Pulmonary artery endothelial cell (primary cell): ENCODE measurements at regions not wholly inside any gene's neighbourhood (a gene's known extent, or its start where the extent isn't known, plus 50 kb on each side); places are given as distances from the start of the nearest gene placed in this dataset.
A peak's percentile ranks its signal among the peaks of the same experiment; 100 is the strongest.
"Not testable (repeated sequence)": the region's sequence is repeated elsewhere in the genome, so short reads cannot be mapped to it uniquely, and the experiment has no call there.

Experiments used
- DNase-seq: peaks from one replicate; pipeline ENCODE4 v3.0.0-alpha.2; 2011; ENCODE audit warnings: low read depth, low spot score

- no peak for DNase-seq
These were observed 174.0 kb upstream of the SLC27A6 start for GRCh38 chr5:128791312-128791711.

DNA sequence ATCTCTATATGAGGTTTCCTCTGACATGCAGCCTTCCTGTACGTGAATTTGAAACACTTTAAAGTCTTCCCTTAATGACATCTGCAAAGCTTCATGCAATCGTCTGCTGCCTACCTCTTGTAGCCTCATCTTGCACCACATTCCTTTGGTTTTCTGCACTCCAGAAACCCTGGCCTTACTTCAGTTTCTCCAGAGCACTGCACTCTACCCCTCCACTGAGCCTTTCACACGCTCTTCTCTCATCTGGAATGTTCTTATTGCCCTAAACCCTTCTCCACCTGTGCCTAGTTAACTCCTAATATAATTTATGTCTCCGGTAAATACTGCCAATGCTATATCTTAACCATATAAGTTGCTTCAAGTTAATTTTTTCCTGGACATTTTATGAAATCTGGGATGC, 168.8 kb upstream of the SLC27A6 start:
- no peak for DNase-seq

DNA sequence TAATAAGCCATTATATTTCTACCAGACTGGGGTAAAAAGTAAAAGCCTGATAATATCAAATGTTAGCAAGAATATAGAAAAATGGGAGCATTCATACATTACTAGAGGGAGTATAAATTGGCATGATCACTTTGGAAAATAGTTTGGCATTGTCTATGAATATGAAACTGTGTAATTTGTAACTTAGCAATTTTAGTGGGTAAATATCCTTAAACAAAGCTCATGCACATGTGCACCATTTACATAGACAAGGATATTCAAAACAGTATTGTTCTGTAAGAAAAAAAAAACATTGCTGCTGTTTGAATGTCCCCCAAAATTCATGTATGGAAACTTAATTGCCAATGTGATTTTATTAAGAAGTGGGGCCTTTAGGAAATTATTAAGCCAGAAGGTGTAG, 166.4 kb upstream of the SLC27A6 start:
- DNase-seq: no peak

- DNase-seq: no peak
These were observed 165.3 kb upstream of the SLC27A6 start for GRCh38 chr5:128799945-128800344.

DNA sequence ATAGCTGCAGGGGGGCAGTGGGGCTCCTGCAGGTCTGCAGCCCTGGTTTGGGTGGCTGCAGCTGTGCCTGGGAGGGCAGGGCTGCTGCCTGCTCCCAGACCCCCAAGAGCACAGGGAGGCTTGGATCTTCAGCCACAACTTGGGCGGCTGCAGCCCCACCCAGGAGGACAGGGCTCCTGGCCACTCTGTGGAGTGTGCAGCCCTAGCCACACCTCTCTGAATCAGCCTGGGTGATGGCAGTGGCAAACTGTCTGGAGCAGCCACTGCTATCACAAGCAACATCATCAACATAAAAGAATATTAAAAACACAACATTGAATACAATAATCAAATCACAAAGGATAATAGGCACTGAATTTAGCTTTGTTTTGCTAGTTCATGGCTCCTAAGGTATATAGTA, 164.9 kb upstream of the SLC27A6 start:
- no peak for DNase-seq

GRCh38 chr5:128813317-128814070, 151.8 kb upstream of the SLC27A6 start:
- DNase-seq: no peak

- no peak for DNase-seq
These were observed 150.1 kb upstream of the SLC27A6 start for GRCh38 chr5:128815201-128815600.

- DNase-seq: peak; percentile 24
These were observed 139.5 kb upstream of the SLC27A6 start for GRCh38 chr5:128825826-128826225.

DNA sequence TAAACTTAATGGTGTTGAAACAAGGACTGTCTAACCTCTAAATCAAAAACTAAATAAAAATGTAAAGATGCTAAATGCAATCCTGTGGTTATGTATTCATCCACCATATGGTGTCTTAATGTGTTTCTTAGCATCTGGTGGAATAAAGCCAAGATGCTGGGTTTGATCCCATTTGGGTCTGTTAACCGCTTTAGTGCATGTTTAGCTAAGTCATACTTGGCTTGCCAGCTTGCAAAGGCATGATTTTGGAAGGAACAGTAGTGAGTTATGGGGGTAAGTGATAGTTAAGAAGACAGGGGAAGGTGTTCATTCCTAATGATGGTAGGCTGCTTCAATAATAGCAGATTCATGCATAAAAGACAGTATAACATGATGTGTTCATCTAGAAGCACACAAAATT, 139.0 kb upstream of the SLC27A6 start:
- DNase-seq: no peak

DNA sequence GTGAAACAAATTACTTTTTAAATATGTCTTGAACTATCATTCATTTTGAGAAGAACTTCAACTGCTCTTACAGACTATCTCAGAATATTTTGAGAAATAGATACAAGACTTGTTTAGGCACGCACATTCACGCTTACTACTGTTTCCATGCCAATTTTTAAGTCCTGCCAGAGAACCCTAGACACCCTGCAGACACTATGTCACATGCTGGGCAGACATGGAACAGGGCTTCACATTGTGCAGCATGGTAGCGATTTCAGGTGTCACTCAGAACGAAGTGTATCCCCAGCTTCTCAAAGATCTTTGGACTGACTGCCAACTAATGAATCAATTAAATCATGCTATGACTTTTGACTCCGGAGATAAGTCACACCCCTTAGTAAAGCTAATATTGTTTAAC, 128.7 kb upstream of the SLC27A6 start:
- DNase-seq: no peak

DNA sequence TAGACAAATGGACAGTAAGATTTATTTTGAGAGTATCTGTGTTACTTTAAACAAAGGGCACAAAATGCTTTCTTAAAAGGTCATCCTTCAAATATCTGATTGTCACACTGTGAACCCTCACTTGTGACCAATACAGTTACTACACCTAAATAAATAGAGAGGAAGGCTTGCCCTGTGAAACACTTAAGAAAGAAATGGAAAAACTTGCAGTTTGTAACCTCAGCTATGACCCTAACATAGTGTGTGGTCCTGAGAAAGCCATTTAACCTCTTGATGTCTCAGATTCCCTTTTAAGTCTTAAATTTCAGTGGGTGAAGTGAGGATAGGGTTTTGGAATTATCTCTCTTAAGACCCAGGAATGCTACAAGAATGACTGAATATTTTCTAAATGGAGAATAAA, 126.7 kb upstream of the SLC27A6 start:
- no peak for DNase-seq

DNA sequence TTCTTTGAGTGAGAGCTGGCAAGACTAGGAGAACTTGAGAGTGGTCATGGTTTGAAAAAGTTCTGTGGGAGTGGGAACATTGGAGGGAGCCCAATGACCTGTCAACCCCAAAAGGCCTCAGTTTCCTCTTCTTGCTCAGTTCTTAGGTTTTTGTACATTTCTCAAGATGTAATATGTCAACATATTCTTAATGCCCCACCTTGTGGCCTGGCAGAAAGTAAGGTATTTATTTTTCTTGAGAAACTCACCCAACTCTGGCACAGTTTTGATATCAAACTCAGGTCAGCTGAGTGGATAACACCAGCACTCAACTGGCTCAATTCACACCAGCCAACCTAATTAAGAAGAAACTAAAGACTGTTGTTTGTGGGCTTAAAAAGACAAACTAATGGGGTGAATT, 123.0 kb upstream of the SLC27A6 start:
- no peak for DNase-seq

DNA sequence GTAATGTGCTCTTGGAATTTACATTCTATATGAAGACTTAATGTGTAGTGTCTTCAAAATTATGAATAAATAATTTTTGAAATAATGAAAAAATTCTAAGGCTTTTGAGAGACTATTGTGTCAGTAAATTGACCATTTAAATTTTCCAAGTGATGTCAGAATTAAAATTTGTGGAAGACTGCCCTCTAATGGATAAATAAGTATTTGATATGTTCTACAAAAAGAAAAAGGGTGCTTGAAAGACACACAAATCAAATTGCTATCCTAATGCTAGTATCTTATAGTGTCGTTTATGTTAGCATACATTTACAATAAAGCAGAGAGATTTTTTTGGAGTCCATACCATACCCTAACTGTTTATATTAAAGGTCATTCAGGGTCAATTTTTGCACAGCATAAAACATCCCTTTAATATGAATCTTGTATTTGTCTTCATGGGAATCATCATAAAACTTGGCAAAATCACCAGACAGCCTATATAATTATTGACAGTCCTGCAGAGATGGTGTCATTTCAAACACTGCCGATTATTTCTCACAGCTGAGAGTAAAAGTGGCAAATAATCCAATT, 120.8 kb upstream of the SLC27A6 start:
- no peak for DNase-seq

- DNase-seq: no peak
These were observed 115.2 kb upstream of the SLC27A6 start for GRCh38 chr5:128850049-128850448.

DNA sequence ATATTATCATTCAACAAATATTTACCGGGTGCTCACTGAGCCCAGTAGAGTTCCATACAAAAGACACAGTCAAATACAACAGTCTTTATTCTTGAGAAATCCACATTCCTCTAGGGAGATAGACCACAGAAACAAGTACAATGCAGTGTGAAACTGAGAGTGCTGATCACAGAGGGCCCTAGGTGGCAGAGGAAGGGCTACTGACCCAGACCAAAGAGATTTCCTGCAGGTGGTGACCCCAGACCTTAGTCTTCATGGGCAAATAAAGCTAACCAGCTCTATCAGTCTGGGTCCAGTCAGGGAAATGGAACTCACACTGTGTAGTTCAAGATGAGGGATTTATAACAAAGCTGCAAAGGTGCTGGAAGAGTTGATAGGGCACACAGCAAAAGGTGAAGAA, 110.4 kb upstream of the SLC27A6 start:
- DNase-seq: no peak

DNA sequence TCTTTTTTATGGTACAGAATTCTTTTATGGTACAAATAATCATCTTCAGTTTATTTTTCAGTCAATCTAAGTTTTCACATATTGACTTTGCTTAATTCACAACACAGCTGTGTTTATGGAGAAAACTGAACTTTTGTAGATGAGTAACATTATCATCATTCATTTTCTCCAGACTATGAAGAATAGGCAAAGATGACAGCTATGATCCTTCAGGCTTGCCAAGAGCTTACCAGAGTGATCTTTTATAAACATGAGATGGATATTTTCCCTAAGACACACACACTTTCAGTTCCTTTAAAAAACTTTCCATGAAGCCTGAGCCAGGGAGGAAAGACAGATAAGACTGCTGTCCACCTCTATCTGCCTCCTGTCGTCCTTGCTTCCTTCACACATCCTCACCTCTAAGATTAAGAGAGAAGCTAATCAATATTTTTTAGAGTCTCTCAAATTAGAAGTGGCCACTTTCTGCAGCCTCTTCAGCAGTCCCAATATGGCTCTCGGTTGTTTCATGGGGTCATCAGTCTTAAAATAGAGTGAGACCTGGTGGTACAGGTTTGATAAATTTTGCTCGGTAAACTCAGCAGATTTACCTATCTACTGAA, 108.1 kb upstream of the SLC27A6 start:
- no peak for DNase-seq

- no peak for DNase-seq
These were observed 106.3 kb upstream of the SLC27A6 start for GRCh38 chr5:128858995-128859394.

DNA sequence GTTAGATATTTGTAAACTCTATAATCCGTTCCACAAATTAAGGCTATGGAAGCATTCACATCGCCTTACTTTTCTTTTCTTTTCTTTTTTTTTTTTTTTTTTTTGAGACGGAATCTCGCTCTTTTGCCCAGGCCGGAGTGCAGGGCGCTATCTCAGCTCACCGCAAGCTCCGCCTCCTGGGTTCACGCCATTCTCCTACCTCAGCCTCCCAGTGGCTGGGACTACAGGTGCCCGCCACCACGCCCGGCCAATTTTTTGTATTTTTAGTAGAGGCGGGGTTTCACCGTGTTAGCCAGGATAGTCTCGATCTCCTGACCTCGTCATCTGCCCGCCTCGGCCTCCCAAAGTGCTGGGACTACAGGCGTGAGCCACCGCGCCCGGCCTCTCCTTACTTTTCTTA, 104.1 kb upstream of the SLC27A6 start:
- not testable (repeated sequence) for DNase-seq

DNA sequence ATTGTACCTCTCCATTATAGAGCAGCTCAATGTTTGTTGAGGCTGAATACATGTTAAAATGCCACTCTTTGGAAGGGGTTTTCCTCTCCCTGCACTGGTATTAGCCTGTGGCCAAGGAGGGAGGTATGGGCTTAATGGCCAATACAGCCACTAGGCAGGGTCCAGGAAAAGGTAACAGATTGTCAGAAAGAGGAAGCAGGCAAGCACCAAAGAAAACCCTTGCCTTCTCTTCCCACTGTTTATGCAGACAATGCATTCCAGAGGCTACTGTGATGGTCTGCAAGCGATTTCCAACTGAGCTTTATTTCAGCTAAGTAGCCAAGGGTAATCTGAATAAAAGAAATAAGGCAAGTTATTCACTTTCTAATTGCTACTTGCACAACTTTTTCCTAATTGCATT, 95.3 kb upstream of the SLC27A6 start:
- DNase-seq: no peak

GRCh38 chr5:128870373-128870772, 94.9 kb upstream of the SLC27A6 start:
- DNase-seq: no peak

- no peak for DNase-seq
These were observed 94.4 kb upstream of the SLC27A6 start for GRCh38 chr5:128870923-128871322.

- DNase-seq: no peak
These were observed 88.5 kb upstream of the SLC27A6 start for GRCh38 chr5:128876569-128877382.
